Thyroid gland (tissue), 4 donors: ENCODE measurements at regions not wholly inside any gene's neighbourhood (a gene's known extent, or its start where the extent isn't known, plus 50 kb on each side); places are given as distances from the start of the nearest gene placed in this dataset.

Experiments
- DNase-seq, 2 donors: peaks; one replicate each; pipeline ENCODE4 v3.0.0-alpha.2; 2019
- H3K27ac ChIP-seq, 3 donors: fragments of 200-600 bp; sonication (generic); 1 replicate in 2 of 3; 2 replicates in 1 of 3; pipeline ENCODE4 v1.5.1; 2016 to 2019; ENCODE audit warnings: mild to moderate bottlenecking in 1 of 3, moderate library complexity in 1 of 3
- H3K27me3 ChIP-seq: fragments of 200-600 bp; sonication (generic); one replicate; pipeline ENCODE4 v1.5.1; 2019
- H3K36me3 ChIP-seq, 2 donors: fragments of 200-600 bp; sonication (generic); one replicate each; pipeline ENCODE4 v1.5.1; 2016 to 2019
- H3K4me1 ChIP-seq, 2 donors: fragments of 200-600 bp; sonication (generic); one replicate each; pipeline ENCODE4 v1.5.1; 2017 to 2019
- H3K4me3 ChIP-seq, 3 donors: fragments of 200-600 bp; sonication (generic); replicated peaks in 1 of 3; 1 replicate in 2 of 3; 2 replicates in 1 of 3; pipeline ENCODE4 v1.5.1; 2016; ENCODE audit warnings: mild to moderate bottlenecking in 1 of 3
- H3K9me3 ChIP-seq: fragments of 200-600 bp; sonication (generic); one replicate; pipeline ENCODE4 v1.5.1; 2017
- CTCF ChIP-seq, 6 experiments: fragments of 200-600 bp in 3 of 6; fragments of 450-650 bp in 3 of 6; sonication (generic) in 3 of 6; IDR thresholded peaks; one replicate each; pipeline ENCODE4 v1.5.1; 2016 to 2019; ENCODE audit warnings: antibody characterized with exemption in 6 of 6, mild to moderate bottlenecking in 2 of 6, inconsistent platforms in 1 of 6, moderate library complexity in 1 of 6
- POLR2A ChIP-seq, 2 donors: fragments of 450-650 bp; IDR thresholded peaks; one replicate each; pipeline ENCODE4 v1.6.1; 2017; ENCODE audit warnings: antibody characterized with exemption in 2 of 2, mild to moderate bottlenecking in 2 of 2, moderate library complexity in 1 of 2
- WGBS, 2 donors: methylation state at CpG; one replicate each; pipeline ENCODE4 v1.1.5; 2017; 5-methylcytosine and 5-hydroxymethylcytosine counted together
- intact Hi-C: fragments of 100-400 bp; cut with DNase I; formaldehyde crosslinking; loops from one replicate; pipeline ENCODE4 v1.15.1; 2023

- Histone ChIP-seq H3K4me1 (no peaks in the 10 kb centered on the region), H3K4me3 (no peak overlapping the region), H3K9me3 (no peaks in the 10 kb centered on the region), H3K27ac (no peak overlapping the region), H3K36me3 (no peaks in the 10 kb centered on the region), H3K27me3 (no peaks in the 10 kb centered on the region)
- intact Hi-C loops, result no loop called here
- TF ChIP-seq POLR2A (IDR thresholded peaks at IDR 0.05) (no peak), CTCF (IDR thresholded peaks at IDR 0.05) (no peak)
- no peak for DNase-seq
Measured at GRCh38 chr12:87085286-87085685, 829.1 kb upstream of the MGAT4C start.

DNA sequence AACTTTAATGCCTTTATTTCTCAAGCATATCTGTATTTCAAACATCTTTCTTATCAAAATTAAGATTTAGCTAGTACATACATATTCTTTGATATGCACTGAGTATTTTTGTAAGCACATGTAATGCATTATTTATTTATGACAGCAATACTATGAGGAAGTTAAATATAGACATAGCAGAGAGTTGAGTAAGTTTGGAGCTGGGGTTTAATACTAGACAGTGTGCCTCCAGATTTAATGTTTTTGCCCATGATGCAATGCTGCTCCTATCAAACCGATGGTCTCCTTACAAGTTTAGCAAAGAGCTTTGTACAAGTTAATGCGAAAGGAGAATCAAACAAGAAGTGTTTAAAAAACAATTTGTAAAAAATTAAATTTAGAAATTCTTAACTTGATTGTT lies 826.6 kb upstream of the MGAT4C start:
- TF ChIP-seq CTCF (IDR thresholded peaks at IDR 0.05), result no peak
- TF ChIP-seq POLR2A (IDR thresholded peaks at IDR 0.05), result no peak
- Histone ChIP-seq H3K4me3 (no peak overlapping the region), H3K4me1 (no peaks in the 10 kb centered on the region), H3K36me3 (no peaks in the 10 kb centered on the region), H3K27ac (no peak overlapping the region), H3K27me3 (no peaks in the 10 kb centered on the region), H3K9me3 (no peaks in the 10 kb centered on the region)
- no peak for DNase-seq
- intact Hi-C loops, result no loop called here
- WGBS, 2 donors, result 86 to 90% methylated on average over 2 of the region's 2 CpGs

GRCh38 chr12:87074781-87075180 lies 818.6 kb upstream of the MGAT4C start:
- H3K36me3 ChIP-seq, result no peaks in the 10 kb centered on the region
- WGBS, 2 donors, result 85 to 92% methylated on average over 2 of the region's 2 CpGs
- no peak overlapping the region for H3K4me3 ChIP-seq
- intact Hi-C loops, result no loop called here
- H3K27me3 ChIP-seq, result no peaks in the 10 kb centered on the region
- H3K4me1 ChIP-seq, result no peaks in the 10 kb centered on the region
- H3K27ac ChIP-seq, result no peak overlapping the region
- no peak for TF ChIP-seq POLR2A (IDR thresholded peaks at IDR 0.05)
- TF ChIP-seq CTCF (IDR thresholded peaks at IDR 0.05), result no peak
- H3K9me3 ChIP-seq, result no peaks in the 10 kb centered on the region
- DNase-seq, result no peak

DNA sequence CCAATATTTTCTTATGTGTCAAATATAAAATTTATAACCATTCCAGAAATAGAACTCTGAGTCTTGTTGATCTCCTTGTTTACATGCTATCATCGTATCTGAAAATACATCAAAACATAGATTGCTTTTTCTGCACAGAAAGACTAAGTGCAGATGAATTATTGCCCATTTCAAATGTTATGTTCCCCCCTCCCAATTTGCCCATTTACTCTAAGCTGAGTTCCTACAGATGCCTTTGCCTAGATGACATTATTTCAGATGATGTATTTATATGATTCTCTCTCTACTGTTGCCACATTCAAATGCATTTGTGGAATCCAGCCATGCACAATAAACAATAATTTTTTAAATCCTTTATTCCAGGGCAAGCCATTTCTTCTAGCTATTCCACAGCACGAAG lies 810.1 kb upstream of the MGAT4C start:
- 78 to 80% methylated on average over 2 of the region's 2 CpGs for WGBS, 2 donors
- no peaks in the 10 kb centered on the region for H3K27me3 ChIP-seq
- intact Hi-C loops, result no loop called here
- DNase-seq, result no peak
- H3K9me3 ChIP-seq, result no peaks in the 10 kb centered on the region
- H3K36me3 ChIP-seq, result no peaks in the 10 kb centered on the region
- no peaks in the 10 kb centered on the region for H3K4me1 ChIP-seq
- H3K4me3 ChIP-seq, result no peak overlapping the region
- no peak for TF ChIP-seq POLR2A (IDR thresholded peaks at IDR 0.05)
- TF ChIP-seq CTCF (IDR thresholded peaks at IDR 0.05), result no peak
- no peak overlapping the region for H3K27ac ChIP-seq

- no peaks in the 10 kb centered on the region for H3K9me3 ChIP-seq
- no peak for TF ChIP-seq POLR2A (IDR thresholded peaks at IDR 0.05)
- TF ChIP-seq CTCF (IDR thresholded peaks at IDR 0.05), result no peak
- intact Hi-C loops, result no loop called here
- H3K4me1 ChIP-seq, result no peaks in the 10 kb centered on the region
- H3K36me3 ChIP-seq, result no peaks in the 10 kb centered on the region
- H3K27me3 ChIP-seq, result no peaks in the 10 kb centered on the region
- DNase-seq, result no peak
- 76 to 77% methylated on average over 1 of the region's 1 CpG for WGBS, 2 donors
- H3K4me3 ChIP-seq, result no peak overlapping the region
- H3K27ac ChIP-seq, result no peak overlapping the region
Measured at GRCh38 chr12:87059231-87059630, 803.0 kb upstream of the MGAT4C start.
